Nucleus accumbens (tissue), 56 donors: ENCODE measurements at regions not wholly inside any gene's neighbourhood (a gene's known extent, or its start where the extent isn't known, plus 50 kb on each side); places are given as distances from the start of the nearest gene placed in this dataset.
"Not testable (repeated sequence)": the region's sequence is repeated elsewhere in the genome, so short reads cannot be mapped to it uniquely, and the experiment has no call there.

Source experiments
- DNase-seq, 56 donors: peaks; one replicate each; lab custom pipeline; 2025; lab: John Stamatoyannopoulos, UW

DNA sequence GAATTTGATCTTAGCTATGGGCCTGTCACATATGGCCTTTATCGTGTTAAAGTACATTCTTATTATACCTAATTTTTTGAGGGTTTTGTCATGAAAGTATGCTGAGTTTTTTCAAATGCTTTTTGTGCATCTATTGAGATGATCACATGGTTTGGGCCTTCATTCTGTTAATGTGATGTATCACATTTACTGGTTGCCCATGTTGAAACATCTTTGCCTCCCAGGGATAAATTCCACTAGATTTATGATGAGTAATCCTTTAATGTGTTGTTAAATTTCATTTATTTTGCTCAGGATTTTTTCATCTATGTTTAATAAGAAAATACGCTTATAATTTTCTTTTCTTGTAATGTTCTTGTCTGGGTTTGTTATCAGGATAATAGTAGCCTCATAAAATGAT is 442.0 kb downstream of the MDFIC start:
- DNase-seq = no peak

GRCh38 chr7:115359955-115360354 is 438.1 kb downstream of the MDFIC start:
- no peak for DNase-seq

DNA sequence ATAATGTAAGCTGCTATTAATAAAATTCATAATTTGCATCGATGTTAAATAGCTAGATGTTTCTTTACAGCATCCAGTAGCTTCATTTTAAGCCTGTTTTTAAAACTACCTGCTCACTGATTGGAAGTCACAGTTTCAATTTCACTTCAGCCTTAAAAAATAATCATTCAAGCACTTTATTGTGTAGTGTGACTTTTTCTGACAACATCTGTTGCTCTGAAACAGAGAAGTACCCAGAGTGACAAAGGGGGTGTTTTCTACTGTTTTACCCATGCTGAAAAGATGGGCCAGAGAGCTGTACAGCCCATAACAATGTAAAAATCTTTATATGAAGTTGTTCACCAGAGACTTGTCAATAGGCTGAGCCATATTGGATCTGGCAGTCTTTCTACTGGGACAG is 437.2 kb downstream of the MDFIC start:
- no peak for DNase-seq

- DNase-seq = no peak
Measured at GRCh38 chr7:115357703-115357999, 435.8 kb downstream of the MDFIC start.

DNA sequence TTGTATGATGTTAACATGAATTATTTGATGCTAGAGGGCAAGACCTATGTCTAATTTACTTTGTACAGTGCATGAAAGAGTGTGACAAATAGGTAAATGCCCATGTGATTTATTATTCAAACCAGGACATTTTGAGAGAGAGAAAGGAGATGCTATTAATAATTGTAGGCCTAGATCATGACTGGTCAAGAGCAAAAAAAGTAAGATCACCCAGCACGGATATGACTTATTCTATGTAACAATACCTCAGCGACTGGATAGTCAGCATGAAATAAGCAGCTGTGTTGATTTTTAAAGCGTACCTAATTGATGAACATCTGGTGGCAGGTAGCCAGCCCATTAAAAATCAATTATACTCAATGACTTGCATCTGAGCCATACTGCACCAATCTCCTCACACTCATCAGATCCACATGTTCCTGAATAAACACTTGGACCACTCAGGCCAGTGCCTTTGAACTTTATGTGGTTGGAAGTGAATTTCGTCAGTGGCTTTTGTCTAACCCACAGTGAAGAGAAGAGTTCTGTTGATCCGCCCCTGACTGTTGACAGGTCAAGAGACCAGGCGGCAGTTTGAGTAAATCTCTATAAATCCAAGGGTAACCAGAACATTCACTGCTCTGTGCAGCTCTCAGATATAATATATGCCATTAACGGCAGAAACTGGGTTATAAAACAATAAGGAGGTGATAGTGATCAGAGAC is 435.3 kb downstream of the MDFIC start:
- no peak for DNase-seq

DNA sequence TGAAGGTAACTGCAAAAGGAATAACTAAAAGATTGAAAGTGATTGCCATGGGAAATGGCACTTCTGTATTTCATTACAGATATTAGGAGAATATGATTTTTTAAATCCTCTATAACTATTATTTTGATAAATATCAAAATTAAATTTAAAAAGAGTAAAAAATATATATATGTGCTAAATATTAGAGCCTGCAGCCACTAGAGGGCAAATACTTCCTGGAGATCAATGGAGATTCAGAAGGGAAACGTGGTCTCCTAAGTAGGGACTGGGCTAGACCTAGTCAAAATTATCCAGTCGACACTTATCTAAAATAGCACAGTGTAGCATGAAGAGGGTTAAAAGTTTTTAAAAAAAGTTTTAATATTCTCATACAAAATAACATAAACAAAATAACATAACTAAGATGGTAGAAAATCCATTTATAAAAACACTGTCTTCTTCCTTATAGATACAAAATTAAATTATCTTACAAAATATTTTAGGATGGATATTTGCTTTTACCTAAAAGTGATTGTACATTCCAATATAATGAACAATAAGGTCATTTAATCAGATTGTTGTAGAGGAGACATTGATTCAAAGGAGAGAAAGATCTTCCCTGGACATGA is 434.3 kb downstream of the MDFIC start:
- no peak for DNase-seq

DNA sequence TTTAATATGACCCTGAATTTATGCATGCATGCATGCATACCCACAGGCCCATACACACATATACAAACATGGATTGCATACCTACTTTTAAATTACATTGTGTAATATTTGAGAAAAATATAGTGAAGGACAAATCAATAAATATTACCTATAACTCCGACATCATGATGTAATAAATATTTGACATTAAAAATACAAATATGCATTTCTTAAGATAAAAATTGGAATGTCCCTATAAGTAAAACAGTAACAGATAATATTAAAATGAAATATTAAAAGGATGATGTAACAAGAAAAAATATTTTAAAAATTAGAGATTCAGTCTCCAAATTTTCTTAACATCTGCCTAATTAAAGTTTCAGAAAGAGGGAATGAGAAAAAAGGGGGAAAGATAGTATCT is 433.0 kb downstream of the MDFIC start:
- no peak for DNase-seq

DNA sequence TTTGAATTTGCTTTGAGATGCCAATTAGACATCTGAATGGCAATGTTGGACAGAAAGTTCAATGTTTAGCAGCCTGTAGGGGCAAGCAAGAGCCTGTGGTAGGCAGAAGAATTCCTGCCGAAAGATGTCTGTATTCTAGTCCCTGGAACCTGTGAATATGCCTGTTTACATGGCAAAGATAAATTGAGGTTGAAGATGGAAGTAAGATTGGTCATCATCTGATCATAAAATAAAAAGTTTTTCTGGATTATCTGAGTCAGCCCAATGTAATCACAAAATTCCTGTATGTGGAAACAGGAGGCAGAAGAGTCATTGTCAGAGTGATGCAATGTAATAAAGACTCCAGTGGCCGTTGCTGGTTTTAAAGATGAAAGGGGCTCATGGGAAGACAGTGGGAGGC is 430.5 kb downstream of the MDFIC start:
- no peak for DNase-seq

GRCh38 chr7:115350764-115351163 is 428.9 kb downstream of the MDFIC start:
- DNase-seq = no peak

- no peak for DNase-seq
Measured at GRCh38 chr7:115349635-115350034, 427.7 kb downstream of the MDFIC start.

- DNase-seq = no peak
Measured at GRCh38 chr7:115346685-115347084, 424.8 kb downstream of the MDFIC start.

DNA sequence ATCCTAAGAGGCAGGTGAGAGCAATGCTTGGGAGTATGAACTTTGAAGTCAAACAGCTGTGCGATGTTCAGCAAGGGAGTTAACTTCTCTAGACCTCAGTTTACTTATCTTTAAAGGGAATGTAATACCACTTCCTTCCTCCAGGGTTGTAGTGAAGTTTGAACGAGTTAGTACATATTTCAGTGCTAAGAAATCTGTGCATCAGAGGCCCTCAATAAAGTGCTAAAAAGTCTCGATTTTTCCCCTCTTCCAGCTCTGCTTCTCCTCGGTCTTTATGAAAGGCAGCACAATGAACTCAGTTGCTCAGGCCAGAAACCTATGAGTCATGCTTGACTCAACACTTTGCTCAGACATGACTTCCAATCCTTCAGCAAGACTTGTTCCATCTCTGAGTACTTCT is 418.9 kb downstream of the MDFIC start:
- DNase-seq = no peak

GRCh38 chr7:115338016-115338415 is 416.1 kb downstream of the MDFIC start:
- no peak for DNase-seq

- no peak for DNase-seq
Measured at GRCh38 chr7:115332691-115333090, 410.8 kb downstream of the MDFIC start.

DNA sequence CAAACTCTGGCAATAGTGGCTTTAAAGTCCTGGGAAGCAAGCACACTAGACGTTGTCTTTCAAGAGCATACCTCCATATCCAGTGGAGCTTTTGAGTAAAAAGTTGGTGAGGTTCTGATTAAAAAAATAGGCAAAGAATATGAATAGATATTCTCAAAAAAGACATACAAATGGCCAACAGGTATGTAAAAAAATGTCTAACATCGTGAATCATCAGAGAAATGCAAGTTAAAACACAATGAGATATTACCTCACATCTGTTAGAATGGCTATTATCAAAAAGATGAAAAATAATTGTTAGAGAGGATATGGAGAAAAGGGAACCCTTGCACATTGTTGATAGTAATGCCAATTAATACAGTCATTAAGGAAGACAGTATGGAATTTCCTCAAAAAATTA is 407.1 kb downstream of the MDFIC start:
- no peak for DNase-seq

DNA sequence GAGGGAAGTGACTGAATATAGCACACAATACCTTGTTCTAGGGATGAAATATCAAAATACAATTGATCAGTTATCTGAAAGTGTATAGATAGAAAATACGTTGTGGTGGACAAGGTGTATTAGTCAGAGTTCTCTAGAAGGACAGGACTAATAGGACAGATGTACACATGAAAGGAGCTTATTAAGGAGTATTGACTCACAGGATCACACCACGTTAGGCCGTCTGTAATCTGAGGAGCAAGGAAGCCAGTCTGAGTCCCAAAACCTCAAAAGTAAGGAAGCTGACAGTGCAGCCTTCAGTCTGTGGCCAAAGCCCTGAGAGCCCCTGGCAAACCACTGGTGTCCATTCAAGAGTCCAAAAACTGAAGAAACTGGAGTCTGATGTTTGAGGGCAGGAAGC is 406.1 kb downstream of the MDFIC start:
- DNase-seq = no peak

- DNase-seq = no peak
Measured at GRCh38 chr7:115327326-115327725, 405.4 kb downstream of the MDFIC start.

- no peak for DNase-seq
Measured at GRCh38 chr7:115319541-115319940, 397.6 kb downstream of the MDFIC start.

DNA sequence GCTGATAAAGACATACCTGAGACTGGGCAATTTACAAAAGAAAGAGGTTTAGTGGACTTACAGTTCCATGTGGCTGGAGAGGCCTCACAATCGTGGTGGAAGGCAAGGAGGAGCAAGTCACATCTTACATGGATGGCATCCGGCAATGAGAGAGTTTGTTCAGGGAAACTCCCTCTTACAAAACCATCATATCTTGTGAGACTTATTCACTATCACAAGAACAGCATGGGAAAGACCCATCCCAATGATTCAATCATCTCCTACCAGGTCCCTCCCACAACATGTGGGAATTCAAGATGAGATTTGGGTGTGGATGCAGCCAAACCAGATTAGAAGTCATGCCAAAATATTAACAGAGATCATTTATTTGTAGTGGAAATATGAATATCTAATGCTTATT is 388.4 kb downstream of the MDFIC start:
- DNase-seq = not testable (repeated sequence)

GRCh38 chr7:115306586-115306985 is 384.7 kb downstream of the MDFIC start:
- no peak for DNase-seq

DNA sequence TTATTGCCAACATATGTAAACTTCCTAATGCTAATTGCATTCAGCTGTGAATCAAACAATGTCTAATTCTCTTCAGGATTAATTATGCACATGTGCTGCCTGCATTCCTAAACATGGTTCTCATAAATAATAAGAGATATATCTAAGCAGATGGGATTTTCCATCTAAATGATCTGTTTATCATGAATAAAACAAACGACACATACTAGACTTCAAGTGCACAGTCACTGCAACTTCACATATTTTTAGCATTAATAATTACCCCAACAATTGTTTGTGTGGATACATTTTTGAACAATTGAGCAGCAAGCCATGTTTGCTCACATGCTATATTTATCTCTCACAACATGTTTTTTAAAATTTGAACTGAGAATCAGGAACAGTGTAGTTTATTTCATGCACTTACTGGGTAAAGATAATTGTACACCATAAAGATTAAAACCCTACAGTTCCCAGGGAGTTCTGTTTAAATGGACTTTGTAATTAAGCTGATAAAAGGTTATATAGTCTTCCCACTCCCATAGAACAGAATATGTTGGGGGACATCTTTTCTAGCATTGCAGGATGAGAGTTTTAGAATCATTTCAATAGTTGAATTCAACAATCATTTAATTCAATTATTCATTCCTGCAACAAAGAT is 378.5 kb downstream of the MDFIC start:
- no peak for DNase-seq

- no peak for DNase-seq
Measured at GRCh38 chr7:115299397-115300037, 377.6 kb downstream of the MDFIC start.
